GM10266 (cell line): ENCODE measurements at regions not wholly inside any gene's neighbourhood (a gene's known extent, or its start where the extent isn't known, plus 50 kb on each side); places are given as distances from the start of the nearest gene placed in this dataset.

Source experiments
- DNase-seq: peaks from one replicate; pipeline ENCODE4 v3.0.0; 2012; ENCODE audit errors: extremely low spot score
- TF ChIP-seq, protein P1 (sequence below): IDR thresholded peaks from 2 replicates; pipeline ENCODE4 v1.5.1; 2012; ENCODE audit warnings: mild to moderate bottlenecking, low read depth; ENCODE audit not compliant: control insufficient read depth, insufficient read depth; ENCODE audit errors: missing control alignments

DNA sequence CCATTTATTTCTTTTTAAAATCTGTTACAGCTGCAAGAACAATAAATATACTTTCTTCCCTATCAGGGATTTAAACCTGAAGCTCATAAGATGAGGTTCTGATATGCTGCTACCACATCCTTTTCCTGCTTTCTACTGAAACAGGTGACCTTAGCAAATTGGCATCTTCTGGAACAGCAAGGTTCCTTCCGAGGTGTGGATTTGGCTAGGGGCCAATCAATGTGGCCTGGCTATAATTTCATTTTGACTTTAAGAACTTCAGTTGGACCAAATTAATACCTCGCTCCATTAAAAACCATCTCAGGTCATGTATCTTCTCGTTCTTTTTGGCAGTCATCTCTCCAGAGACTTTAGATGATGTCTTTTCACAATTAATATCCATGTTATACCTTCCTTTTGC, 53.4 kb upstream of the C3orf80 start:
- TF ChIP-seq, protein P1, sequence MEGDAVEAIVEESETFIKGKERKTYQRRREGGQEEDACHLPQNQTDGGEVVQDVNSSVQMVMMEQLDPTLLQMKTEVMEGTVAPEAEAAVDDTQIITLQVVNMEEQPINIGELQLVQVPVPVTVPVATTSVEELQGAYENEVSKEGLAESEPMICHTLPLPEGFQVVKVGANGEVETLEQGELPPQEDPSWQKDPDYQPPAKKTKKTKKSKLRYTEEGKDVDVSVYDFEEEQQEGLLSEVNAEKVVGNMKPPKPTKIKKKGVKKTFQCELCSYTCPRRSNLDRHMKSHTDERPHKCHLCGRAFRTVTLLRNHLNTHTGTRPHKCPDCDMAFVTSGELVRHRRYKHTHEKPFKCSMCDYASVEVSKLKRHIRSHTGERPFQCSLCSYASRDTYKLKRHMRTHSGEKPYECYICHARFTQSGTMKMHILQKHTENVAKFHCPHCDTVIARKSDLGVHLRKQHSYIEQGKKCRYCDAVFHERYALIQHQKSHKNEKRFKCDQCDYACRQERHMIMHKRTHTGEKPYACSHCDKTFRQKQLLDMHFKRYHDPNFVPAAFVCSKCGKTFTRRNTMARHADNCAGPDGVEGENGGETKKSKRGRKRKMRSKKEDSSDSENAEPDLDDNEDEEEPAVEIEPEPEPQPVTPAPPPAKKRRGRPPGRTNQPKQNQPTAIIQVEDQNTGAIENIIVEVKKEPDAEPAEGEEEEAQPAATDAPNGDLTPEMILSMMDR = no peak
- DNase-seq = no peak

DNA sequence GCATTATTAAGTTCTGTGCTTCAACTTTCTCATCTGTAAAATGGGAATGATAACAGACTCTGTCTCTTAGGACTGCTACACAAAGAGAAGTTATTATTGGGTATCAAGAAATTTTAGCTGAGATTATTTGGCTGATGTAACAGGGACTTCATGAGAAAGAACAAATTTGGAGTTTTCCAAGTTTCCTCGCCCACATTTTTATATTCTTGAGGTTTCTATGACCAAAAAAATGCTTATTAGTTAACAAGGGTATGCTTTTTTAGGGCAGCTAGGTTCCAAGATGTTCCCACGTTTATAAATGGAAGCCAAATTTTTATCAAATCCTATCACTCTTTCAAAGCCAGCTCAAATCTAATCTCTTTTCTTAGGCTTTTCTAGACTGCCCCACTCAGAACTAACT, 50.6 kb upstream of the C3orf80 start:
- TF ChIP-seq, protein P1 = no peak
- no peak for DNase-seq
